ENCODE measurements at regions not wholly inside any gene's neighbourhood (a gene's known extent, or its start where the extent isn't known, plus 50 kb on each side); places are given as distances from the start of the nearest gene placed in this dataset.

- TF ChIP-seq EZH2 (IDR thresholded peaks at IDR 0.05; ENCODE audit: borderline replicate concordance) (no peak), CTCF (IDR thresholded peaks at IDR 0.05; ENCODE audit: poor library complexity) (no peak), EZH2phosphoT487 (IDR thresholded peaks at IDR 0.05; ENCODE audit: low read depth, severe bottlenecking, unreplicated experiment) (no peak)
Measured at GRCh38 chr14:87811246-87811645, 181.7 kb downstream of the GALC start.

Data from hepatocyte (in vitro differentiated cells).